Thyroid gland (tissue), 4 donors: ENCODE measurements at regions not wholly inside any gene's neighbourhood (a gene's known extent, or its start where the extent isn't known, plus 50 kb on each side); places are given as distances from the start of the nearest gene placed in this dataset.

Experiments
- DNase-seq, 2 donors: peaks; one replicate each; pipeline ENCODE4 v3.0.0-alpha.2; 2019
- H3K27ac ChIP-seq, 3 donors: fragments of 200-600 bp; sonication (generic); 1 replicate in 2 of 3; 2 replicates in 1 of 3; pipeline ENCODE4 v1.5.1; 2016 to 2019; ENCODE audit warnings: mild to moderate bottlenecking in 1 of 3, moderate library complexity in 1 of 3
- H3K27me3 ChIP-seq: fragments of 200-600 bp; sonication (generic); one replicate; pipeline ENCODE4 v1.5.1; 2019
- H3K36me3 ChIP-seq, 2 donors: fragments of 200-600 bp; sonication (generic); one replicate each; pipeline ENCODE4 v1.5.1; 2016 to 2019
- H3K4me1 ChIP-seq, 2 donors: fragments of 200-600 bp; sonication (generic); one replicate each; pipeline ENCODE4 v1.5.1; 2017 to 2019
- H3K4me3 ChIP-seq, 3 donors: fragments of 200-600 bp; sonication (generic); replicated peaks in 1 of 3; 1 replicate in 2 of 3; 2 replicates in 1 of 3; pipeline ENCODE4 v1.5.1; 2016; ENCODE audit warnings: mild to moderate bottlenecking in 1 of 3
- H3K9me3 ChIP-seq: fragments of 200-600 bp; sonication (generic); one replicate; pipeline ENCODE4 v1.5.1; 2017
- CTCF ChIP-seq, 6 experiments: fragments of 200-600 bp in 3 of 6; fragments of 450-650 bp in 3 of 6; sonication (generic) in 3 of 6; IDR thresholded peaks; one replicate each; pipeline ENCODE4 v1.5.1; 2016 to 2019; ENCODE audit warnings: antibody characterized with exemption in 6 of 6, mild to moderate bottlenecking in 2 of 6, inconsistent platforms in 1 of 6, moderate library complexity in 1 of 6
- POLR2A ChIP-seq, 2 donors: fragments of 450-650 bp; IDR thresholded peaks; one replicate each; pipeline ENCODE4 v1.6.1; 2017; ENCODE audit warnings: antibody characterized with exemption in 2 of 2, mild to moderate bottlenecking in 2 of 2, moderate library complexity in 1 of 2
- WGBS, 2 donors: methylation state at CpG; one replicate each; pipeline ENCODE4 v1.1.5; 2017; 5-methylcytosine and 5-hydroxymethylcytosine counted together
- intact Hi-C: fragments of 100-400 bp; cut with DNase I; formaldehyde crosslinking; loops from one replicate; pipeline ENCODE4 v1.15.1; 2023

GRCh38 chr10:2366264-2366931, 629.1 kb upstream of the ADARB2 start:
- Histone ChIP-seq H3K9me3 (no peaks in the 10 kb centered on the region), H3K4me3 (no peak overlapping the region), H3K27ac (no peak overlapping the region), H3K27me3 (no peaks in the 10 kb centered on the region), H3K4me1 (no peaks in the 10 kb centered on the region), H3K36me3 (no peaks in the 10 kb centered on the region)
- no peak for TF ChIP-seq CTCF (IDR thresholded peaks at IDR 0.05)
- DNase-seq = no peak
- intact Hi-C loops = no loop called here

- Histone ChIP-seq H3K27ac (no peak overlapping the region), H3K36me3 (no peaks in the 10 kb centered on the region), H3K4me1 (no peaks in the 10 kb centered on the region), H3K27me3 (no peaks in the 10 kb centered on the region), H3K4me3 (no peak overlapping the region), H3K9me3 (no peaks in the 10 kb centered on the region)
- WGBS, 2 donors = 78 to 79% methylated on average over 7 of the region's 7 CpGs
- TF ChIP-seq CTCF (IDR thresholded peaks at IDR 0.05) (no peak), POLR2A (IDR thresholded peaks at IDR 0.05) (no peak)
- DNase-seq = no peak
- intact Hi-C loops = no loop called here
Measured at GRCh38 chr10:2362331-2362730, 625.0 kb upstream of the ADARB2 start.

GRCh38 chr10:2358586-2358985, 621.3 kb upstream of the ADARB2 start:
- Histone ChIP-seq H3K36me3 (no peaks in the 10 kb centered on the region), H3K27me3 (no peaks in the 10 kb centered on the region), H3K4me1 (no peaks in the 10 kb centered on the region), H3K9me3 (no peaks in the 10 kb centered on the region), H3K27ac (no peak overlapping the region), H3K4me3 (no peak overlapping the region)
- TF ChIP-seq CTCF (IDR thresholded peaks at IDR 0.05) = no peak
- no peak for TF ChIP-seq POLR2A (IDR thresholded peaks at IDR 0.05)
- intact Hi-C loops = no loop called here
- DNase-seq = no peak
- 90 to 96% methylated on average over 9 of the region's 9 CpGs for WGBS, 2 donors

- intact Hi-C loops = no loop called here
- 94 to 98% methylated on average over 7 of the region's 7 CpGs for WGBS, 2 donors
- Histone ChIP-seq H3K27me3 (no peaks in the 10 kb centered on the region), H3K9me3 (no peaks in the 10 kb centered on the region), H3K27ac (no peak overlapping the region), H3K4me1 (no peaks in the 10 kb centered on the region), H3K4me3 (no peak overlapping the region), H3K36me3 (no peaks in the 10 kb centered on the region)
- TF ChIP-seq CTCF (IDR thresholded peaks at IDR 0.05) (no peak), POLR2A (IDR thresholded peaks at IDR 0.05) (no peak)
- no peak for DNase-seq
Measured at GRCh38 chr10:2356670-2357069, 619.3 kb upstream of the ADARB2 start.

- no peak for DNase-seq
- Histone ChIP-seq H3K27ac (no peak overlapping the region), H3K9me3 (no peaks in the 10 kb centered on the region), H3K36me3 (no peaks in the 10 kb centered on the region), H3K4me3 (no peak overlapping the region), H3K4me1 (no peaks in the 10 kb centered on the region), H3K27me3 (no peaks in the 10 kb centered on the region)
- TF ChIP-seq POLR2A (IDR thresholded peaks at IDR 0.05) (no peak), CTCF (IDR thresholded peaks at IDR 0.05) (no peak)
- WGBS, 2 donors = 84 to 85% methylated on average over 16 of the region's 16 CpGs
- intact Hi-C loops = no loop called here
Measured at GRCh38 chr10:2351566-2351965, 614.2 kb upstream of the ADARB2 start.
